Trophoblast cell (in vitro differentiated cells and primary cell): ENCODE measurements at regions not wholly inside any gene's neighbourhood (a gene's known extent, or its start where the extent isn't known, plus 50 kb on each side); places are given as distances from the start of the nearest gene placed in this dataset.

Experiments
- DNase-seq, 2 donors: peaks; one replicate each; pipeline ENCODE4 v3.0.0-alpha.2; 2016
- H2AFZ ChIP-seq: 2 replicates; pipeline ENCODE4 v1.6.1; 2013; ENCODE audit warnings: low read length, moderate library complexity, mild to moderate bottlenecking; ENCODE audit not compliant: insufficient read depth, poor library complexity
- H2AK5ac ChIP-seq: 2 replicates; pipeline ENCODE4 v1.6.1; 2013; ENCODE audit warnings: mild to moderate bottlenecking, low read length
- H2BK120ac ChIP-seq: 2 replicates; pipeline ENCODE4 v1.6.1; 2013; ENCODE audit warnings: low read length, mild to moderate bottlenecking, moderate library complexity; ENCODE audit not compliant: insufficient read depth, poor library complexity
- H2BK12ac ChIP-seq: 2 replicates; pipeline ENCODE4 v1.6.1; 2013; ENCODE audit warnings: mild to moderate bottlenecking, low read length, moderate library complexity
- H2BK5ac ChIP-seq: 2 replicates; pipeline ENCODE4 v1.6.1; 2013; ENCODE audit warnings: low read length, low read depth, moderate library complexity, mild to moderate bottlenecking; ENCODE audit not compliant: poor library complexity
- H3K14ac ChIP-seq: 2 replicates; pipeline ENCODE4 v1.6.1; 2013; ENCODE audit warnings: mild to moderate bottlenecking, low read length
- H3K18ac ChIP-seq: 2 replicates; pipeline ENCODE4 v1.6.1; 2013; ENCODE audit warnings: mild to moderate bottlenecking, low read length
- H3K23ac ChIP-seq: 2 replicates; pipeline ENCODE4 v1.6.1; 2013; ENCODE audit warnings: low read length
- H3K27ac ChIP-seq: 2 replicates; pipeline ENCODE4 v1.5.1; 2013; ENCODE audit warnings: low read depth, mild to moderate bottlenecking, inconsistent platforms, low read length, moderate library complexity
- H3K27me3 ChIP-seq: 2 replicates; pipeline ENCODE4 v1.6.1; 2013; ENCODE audit warnings: inconsistent platforms, mild to moderate bottlenecking, low read length, moderate library complexity; ENCODE audit not compliant: insufficient read depth
- H3K36me3 ChIP-seq, 2 experiments: 1 replicate in 1 of 2; 2 replicates in 1 of 2; pipeline ENCODE4 v1.6.1; 2013; ENCODE audit warnings: low read length in 2 of 2, mild to moderate bottlenecking in 2 of 2, moderate library complexity in 1 of 2; ENCODE audit not compliant: insufficient read depth in 2 of 2, control insufficient read depth in 1 of 2
- H3K4ac ChIP-seq: 2 replicates; pipeline ENCODE4 v1.6.1; 2013; ENCODE audit warnings: low read depth, mild to moderate bottlenecking, low read length, moderate library complexity
- H3K4me1 ChIP-seq, 2 experiments: 1 replicate in 1 of 2; 2 replicates in 1 of 2; pipeline ENCODE4 v1.6.1; 2013; ENCODE audit warnings: low read length in 2 of 2, mild to moderate bottlenecking in 2 of 2, moderate library complexity in 1 of 2; ENCODE audit not compliant: insufficient read depth in 2 of 2, control insufficient read depth in 1 of 2
- H3K4me2 ChIP-seq: 2 replicates; pipeline ENCODE4 v1.6.1; 2013; ENCODE audit warnings: inconsistent platforms, mild to moderate bottlenecking, low read length, moderate library complexity
- H3K4me3 ChIP-seq: 2 replicates; pipeline ENCODE4 v1.5.1; 2013; ENCODE audit warnings: mild to moderate bottlenecking, low read depth, low read length, inconsistent platforms
- H3K79me1 ChIP-seq: one replicate; pipeline ENCODE4 v1.6.1; 2013; ENCODE audit warnings: low read length
- H3K79me2 ChIP-seq: 2 replicates; pipeline ENCODE4 v1.6.1; 2013; ENCODE audit warnings: low read length, mild to moderate bottlenecking; ENCODE audit not compliant: control insufficient read depth, insufficient read depth, poor library complexity
- H3K9ac ChIP-seq: 2 replicates; pipeline ENCODE4 v1.6.1; 2013; ENCODE audit warnings: mild to moderate bottlenecking, low read length
- H3K9me3 ChIP-seq: 2 replicates; pipeline ENCODE4 v1.6.1; 2013; ENCODE audit warnings: low read depth, mild to moderate bottlenecking, control low read depth, inconsistent platforms, low read length; ENCODE audit not compliant: insufficient read depth
- H4K12ac ChIP-seq: 2 replicates; pipeline ENCODE4 v1.6.1; 2013; ENCODE audit warnings: low read depth, mild to moderate bottlenecking, low read length, moderate library complexity
- H4K8ac ChIP-seq: 2 replicates; pipeline ENCODE4 v1.6.1; 2013; ENCODE audit warnings: low read depth, mild to moderate bottlenecking, low read length, moderate library complexity
- H4K91ac ChIP-seq: one replicate; pipeline ENCODE4 v1.6.1; 2013; ENCODE audit warnings: low read depth, mild to moderate bottlenecking, low read length, moderate library complexity
- WGBS: extraction: QIAGEN DNeasy Blood & Tissue Kit; methylation state at CpG from one replicate; pipeline ENCODE4 v1.1.7; 2013; ENCODE audit warnings: missing lambda C conversion rate; ENCODE audit not compliant: insufficient read length, insufficient coverage; ENCODE audit errors: extremely low coverage; 5-methylcytosine and 5-hydroxymethylcytosine counted together

DNA sequence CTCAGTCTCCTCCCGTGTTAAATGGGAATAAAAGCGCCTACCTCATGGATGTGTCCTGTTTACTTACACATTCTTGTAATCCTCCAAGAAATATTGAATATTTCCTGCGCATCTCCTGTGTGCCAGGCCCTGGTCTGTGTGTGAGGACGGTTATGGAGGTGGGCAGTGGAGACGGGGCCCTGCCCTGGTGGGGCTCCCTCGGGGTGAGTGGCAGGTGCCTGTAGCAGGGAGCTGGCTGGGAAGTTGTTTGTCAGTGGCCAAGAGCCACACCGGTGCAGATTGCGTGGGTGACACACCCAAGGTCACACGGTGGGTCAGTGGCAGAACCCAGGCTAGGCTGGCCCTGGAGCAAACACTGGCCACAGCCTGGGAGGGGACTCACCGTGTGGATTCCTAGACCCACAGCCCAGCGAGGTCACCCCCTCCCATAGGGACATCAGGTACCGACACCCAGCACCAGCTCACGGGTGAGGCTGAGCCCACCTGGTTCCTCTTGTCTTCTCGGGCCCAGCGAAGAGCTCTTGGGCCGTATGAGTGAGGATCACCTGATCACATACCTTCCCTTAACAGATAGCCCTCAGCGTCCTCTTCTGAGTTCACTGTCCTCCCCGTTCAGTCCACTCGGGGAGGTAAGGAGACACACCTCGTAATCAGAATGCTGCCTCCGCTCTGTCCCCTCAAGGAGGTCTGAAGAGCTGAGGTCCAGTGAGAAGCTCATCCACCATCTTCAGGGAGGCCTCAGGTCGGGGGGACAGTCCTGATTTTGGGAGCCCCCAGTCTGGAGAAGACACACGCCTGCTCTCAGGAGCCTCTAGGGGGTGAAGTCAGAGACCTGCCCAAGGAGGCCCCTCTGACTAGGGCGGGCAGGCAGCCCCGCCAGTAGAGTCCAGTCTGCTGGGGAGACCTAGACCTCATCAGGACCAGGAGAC lies 349.6 kb downstream of the MATN1 start:
- Histone ChIP-seq H3K36me3 (no peaks in the 10 kb centered on the region), H3K4me2 (no peak overlapping the region)

GRCh38 chr1:30372792-30373433 lies 350.5 kb downstream of the MATN1 start:
- Histone ChIP-seq H3K4ac (no peak overlapping the region), H3K14ac (no peak overlapping the region), H4K8ac (no peak overlapping the region), H3K27me3 (no peaks in the 10 kb centered on the region), H3K79me2 (no peaks in the 10 kb centered on the region), H3K23ac (no peak overlapping the region), H3K4me3 (no peak overlapping the region), H3K27ac (no peak overlapping the region), H2BK12ac (no peak overlapping the region), H4K12ac (no peak overlapping the region), H2AFZ (no peak overlapping the region), H2BK5ac (no peak overlapping the region), H3K18ac (no peak overlapping the region), H2AK5ac (no peak overlapping the region), H3K36me3 (no peaks in the 10 kb centered on the region), H3K4me2 (no peak overlapping the region), H3K9me3 (no peaks in the 10 kb centered on the region), H3K79me1 (no peaks in the 10 kb centered on the region), H4K91ac (no peak overlapping the region), H2BK120ac (no peak overlapping the region), H3K4me1 (no peaks in the 10 kb centered on the region), H3K9ac (no peak overlapping the region)
- DNase-seq: no peak
- WGBS: no CpG with 5 or more reads among the region's 7 CpGs

More for the DNA sequence above, 349.6 kb downstream of the MATN1 start:
- no peak overlapping the region for H2BK120ac ChIP-seq
- H3K4ac ChIP-seq: no peak overlapping the region
- no peaks in the 10 kb centered on the region for H3K79me2 ChIP-seq
- H4K12ac ChIP-seq: no peak overlapping the region
- no peak overlapping the region for H3K23ac ChIP-seq
- H3K4me1 ChIP-seq: no peaks in the 10 kb centered on the region
- H3K9ac ChIP-seq: no peak overlapping the region
- H4K91ac ChIP-seq: no peak overlapping the region
- no peaks in the 10 kb centered on the region for H3K9me3 ChIP-seq
- no peak overlapping the region for H2BK5ac ChIP-seq
- H3K27me3 ChIP-seq: no peaks in the 10 kb centered on the region
- H3K27ac ChIP-seq: no peak overlapping the region
- no peak for DNase-seq
- no peak overlapping the region for H3K18ac ChIP-seq
- no peak overlapping the region for H4K8ac ChIP-seq
- no peaks in the 10 kb centered on the region for H3K79me1 ChIP-seq
- no CpG with 5 or more reads among the region's 25 CpGs for WGBS
- no peak overlapping the region for H2AFZ ChIP-seq
- no peak overlapping the region for H2BK12ac ChIP-seq
- H2AK5ac ChIP-seq: no peak overlapping the region
- H3K14ac ChIP-seq: no peak overlapping the region
- no peak overlapping the region for H3K4me3 ChIP-seq

DNA sequence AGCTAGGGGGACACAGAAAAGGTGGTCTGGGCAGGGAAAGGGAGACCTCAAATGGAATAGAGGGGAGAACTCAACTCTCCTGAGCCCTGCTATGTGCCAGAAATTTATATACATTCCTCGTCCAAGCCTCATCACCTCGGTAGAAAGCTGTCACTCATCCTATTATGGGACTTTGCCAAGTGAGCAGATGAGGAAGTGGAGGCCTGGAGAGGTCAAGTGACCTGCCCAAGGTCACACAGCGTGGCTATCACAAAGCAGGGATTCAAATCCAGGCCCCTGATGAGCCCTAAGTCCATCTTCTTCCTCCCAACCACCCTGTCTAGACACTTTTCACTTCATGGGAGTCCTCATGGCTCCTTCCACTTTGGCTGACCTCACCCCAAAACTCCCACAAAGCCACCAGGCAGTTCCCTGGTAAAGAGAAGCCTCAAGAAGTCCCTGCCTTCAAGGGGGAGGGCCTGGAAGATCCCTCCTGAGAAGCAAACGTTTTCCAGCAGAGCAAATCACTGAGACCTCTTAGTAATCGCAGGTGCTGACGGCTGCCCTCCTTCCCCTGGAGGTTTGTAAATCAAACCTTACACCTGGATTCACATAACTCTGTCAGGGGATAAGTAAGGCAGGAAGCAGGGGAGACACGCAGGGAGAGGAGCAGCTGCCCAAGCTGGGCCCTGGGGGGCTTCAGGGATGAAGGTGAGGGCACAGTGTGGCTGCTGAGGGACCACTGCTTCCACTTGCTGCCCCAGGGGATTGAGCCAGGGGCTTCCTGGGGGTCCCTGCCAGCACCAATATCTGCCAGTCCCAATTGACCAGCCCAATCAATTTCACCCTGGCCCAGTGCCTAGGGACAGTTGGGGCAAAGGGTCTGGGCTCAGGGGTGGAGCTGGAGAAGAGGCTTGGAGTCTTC lies 351.2 kb downstream of the MATN1 start:
- DNase-seq: no peak
- H4K91ac ChIP-seq: no peak overlapping the region
- H3K27me3 ChIP-seq: no peaks in the 10 kb centered on the region
- no peak overlapping the region for H4K12ac ChIP-seq
- no peak overlapping the region for H2BK120ac ChIP-seq
- no peak overlapping the region for H3K18ac ChIP-seq
- no peaks in the 10 kb centered on the region for H3K79me2 ChIP-seq
- no peak overlapping the region for H3K23ac ChIP-seq
- no peak overlapping the region for H3K9ac ChIP-seq
- H3K4me2 ChIP-seq: no peak overlapping the region
- H3K14ac ChIP-seq: no peak overlapping the region
- WGBS: no CpG with 5 or more reads among the region's 7 CpGs
- H2BK5ac ChIP-seq: no peak overlapping the region
- H2BK12ac ChIP-seq: no peak overlapping the region
- no peak overlapping the region for H3K4me3 ChIP-seq
- no peak overlapping the region for H3K4ac ChIP-seq
- no peak overlapping the region for H4K8ac ChIP-seq
- H3K4me1 ChIP-seq: no peaks in the 10 kb centered on the region
- H2AK5ac ChIP-seq: no peak overlapping the region
- no peaks in the 10 kb centered on the region for H3K79me1 ChIP-seq
- no peak overlapping the region for H3K27ac ChIP-seq
- no peaks in the 10 kb centered on the region for H3K36me3 ChIP-seq
- H2AFZ ChIP-seq: no peak overlapping the region
- H3K9me3 ChIP-seq: no peaks in the 10 kb centered on the region

DNA sequence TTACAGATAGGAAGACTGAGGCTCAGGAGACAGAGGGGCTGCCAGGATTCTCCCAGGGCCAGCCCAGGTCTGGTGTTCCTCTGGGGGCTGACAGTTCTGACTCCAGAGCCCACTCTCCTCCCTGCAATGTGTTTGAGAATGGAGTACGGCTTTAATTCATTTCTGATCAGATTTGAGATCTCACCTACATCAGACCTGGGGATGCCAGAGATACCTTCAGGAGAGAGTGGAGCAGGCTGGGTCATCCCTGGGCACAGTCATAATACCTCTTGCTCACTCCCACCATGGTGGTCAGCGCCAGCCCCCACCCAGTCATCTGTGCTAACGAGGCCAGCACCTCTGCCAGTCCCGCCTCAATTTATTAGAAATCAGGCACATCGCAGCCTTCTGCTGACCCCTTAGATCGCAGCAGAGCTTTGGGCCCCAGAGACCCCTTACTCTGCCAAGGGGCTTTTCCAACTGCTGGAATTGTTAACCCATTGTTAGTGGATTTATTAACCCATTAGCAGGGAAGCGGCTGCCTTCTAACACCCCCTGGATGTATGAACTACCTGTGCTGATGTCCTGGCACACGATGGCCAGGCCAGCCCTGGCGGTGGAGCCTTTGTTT lies 352.1 kb downstream of the MATN1 start:
- H2BK12ac ChIP-seq: no peak overlapping the region

More for the DNA sequence above, 352.1 kb downstream of the MATN1 start:
- H3K36me3 ChIP-seq: no peaks in the 10 kb centered on the region
- WGBS: no CpG with 5 or more reads among the region's 9 CpGs
- no peaks in the 10 kb centered on the region for H3K79me2 ChIP-seq
- H2BK120ac ChIP-seq: no peak overlapping the region
- no peak overlapping the region for H3K4ac ChIP-seq
- no peak overlapping the region for H3K4me2 ChIP-seq
- no peak overlapping the region for H3K23ac ChIP-seq
- H3K9me3 ChIP-seq: no peaks in the 10 kb centered on the region
- H3K79me1 ChIP-seq: no peaks in the 10 kb centered on the region
- no peak overlapping the region for H4K91ac ChIP-seq
- no peak overlapping the region for H2AFZ ChIP-seq
- no peak overlapping the region for H2AK5ac ChIP-seq
- no peak overlapping the region for H2BK5ac ChIP-seq
- no peak overlapping the region for H3K4me3 ChIP-seq
- no peak overlapping the region for H4K12ac ChIP-seq
- DNase-seq: no peak
- no peak overlapping the region for H3K18ac ChIP-seq
- no peaks in the 10 kb centered on the region for H3K4me1 ChIP-seq
- no peaks in the 10 kb centered on the region for H3K27me3 ChIP-seq
- H4K8ac ChIP-seq: no peak overlapping the region
- no peak overlapping the region for H3K27ac ChIP-seq
- H3K9ac ChIP-seq: no peak overlapping the region
- H3K14ac ChIP-seq: no peak overlapping the region
